HG03095 (cell line): ENCODE measurements at regions not wholly inside any gene's neighbourhood (a gene's known extent, or its start where the extent isn't known, plus 50 kb on each side); places are given as distances from the start of the nearest gene placed in this dataset.

Experiments used
- ATAC-seq: cut with Tn5 transposase; IDR thresholded peaks from one replicate; pipeline ENCODE4 v1.9.1; 2021; ENCODE audit warnings: moderate library complexity; ENCODE audit not compliant: unreplicated experiment

GRCh38 chr14:98685725-98686124, 586.3 kb downstream of the BCL11B start:
- no peak for ATAC-seq

- no peak for ATAC-seq
Observed at GRCh38 chr14:98688446-98688845, 583.6 kb downstream of the BCL11B start.

GRCh38 chr14:98689951-98690350, 582.0 kb downstream of the BCL11B start:
- no peak for ATAC-seq

- no peak for ATAC-seq
Observed at GRCh38 chr14:98692832-98693231, 579.2 kb downstream of the BCL11B start.

- no peak for ATAC-seq
Observed at GRCh38 chr14:98694541-98694940, 577.5 kb downstream of the BCL11B start.

GRCh38 chr14:98695809-98696208, 576.2 kb downstream of the BCL11B start:
- no peak for ATAC-seq

GRCh38 chr14:98698341-98698740, 573.7 kb downstream of the BCL11B start:
- ATAC-seq: no peak

GRCh38 chr14:98700748-98701147, 571.2 kb downstream of the BCL11B start:
- no peak for ATAC-seq

GRCh38 chr14:98701377-98701776, 570.6 kb downstream of the BCL11B start:
- ATAC-seq: no peak

GRCh38 chr14:98704441-98704840, 567.6 kb downstream of the BCL11B start:
- no peak for ATAC-seq

- ATAC-seq: no peak
Observed at GRCh38 chr14:98705871-98706300, 566.1 kb downstream of the BCL11B start.

GRCh38 chr14:98707522-98707921, 564.5 kb downstream of the BCL11B start:
- no peak for ATAC-seq

GRCh38 chr14:98708555-98708954, 563.4 kb downstream of the BCL11B start:
- ATAC-seq: no peak

- ATAC-seq: no peak
Observed at GRCh38 chr14:98711453-98711852, 560.5 kb downstream of the BCL11B start.

- no peak for ATAC-seq
Observed at GRCh38 chr14:98714626-98715425, 557.2 kb downstream of the BCL11B start.

GRCh38 chr14:98716133-98716532, 555.9 kb downstream of the BCL11B start:
- ATAC-seq: no peak

GRCh38 chr14:98721061-98721460, 550.9 kb downstream of the BCL11B start:
- ATAC-seq: no peak

GRCh38 chr14:98724734-98725133, 547.3 kb downstream of the BCL11B start:
- no peak for ATAC-seq

- no peak for ATAC-seq
Observed at GRCh38 chr14:98725191-98725590, 546.8 kb downstream of the BCL11B start.

- no peak for ATAC-seq
Observed at GRCh38 chr14:98725676-98726075, 546.3 kb downstream of the BCL11B start.

- no peak for ATAC-seq
Observed at GRCh38 chr14:98726585-98727405, 545.2 kb downstream of the BCL11B start.

GRCh38 chr14:98728024-98728423, 544.0 kb downstream of the BCL11B start:
- no peak for ATAC-seq
